Neural cell (in vitro differentiated cells): ENCODE measurements at regions not wholly inside any gene's neighbourhood (a gene's known extent, or its start where the extent isn't known, plus 50 kb on each side); places are given as distances from the start of the nearest gene placed in this dataset.

Experiments used
- EZH2 ChIP-seq: fragments of 200-600, 300-800 bp; shearing (Covaris generic), sonication (generic); IDR thresholded peaks from 2 replicates; pipeline ENCODE4 v1.6.1; 2014; ENCODE audit warnings: antibody characterized with exemption, low read length, borderline replicate concordance, mild to moderate bottlenecking; ENCODE audit not compliant: insufficient read depth, poor library complexity, severe bottlenecking
- POLR2AphosphoS5 ChIP-seq: IDR thresholded peaks from 2 replicates; pipeline ENCODE4 v1.6.1; 2012
- RAD21 ChIP-seq: fragments of 450-650 bp; conservative IDR thresholded peaks from 2 replicates; pipeline ENCODE4 v1.6.1; 2014; ENCODE audit warnings: antibody characterized with exemption, mild to moderate bottlenecking, moderate library complexity
- TF ChIP-seq, protein P1 (sequence below): IDR thresholded peaks from 2 replicates; pipeline ENCODE4 v1.6.1; 2012; ENCODE audit warnings: borderline replicate concordance
- TF ChIP-seq, protein P2 (sequence below): fragments of 450-650 bp; IDR thresholded peaks from 2 replicates; pipeline ENCODE4 v1.5.1; 2014; ENCODE audit warnings: antibody characterized with exemption, mild to moderate bottlenecking, moderate library complexity; ENCODE audit not compliant: poor library complexity, severe bottlenecking

DNA sequence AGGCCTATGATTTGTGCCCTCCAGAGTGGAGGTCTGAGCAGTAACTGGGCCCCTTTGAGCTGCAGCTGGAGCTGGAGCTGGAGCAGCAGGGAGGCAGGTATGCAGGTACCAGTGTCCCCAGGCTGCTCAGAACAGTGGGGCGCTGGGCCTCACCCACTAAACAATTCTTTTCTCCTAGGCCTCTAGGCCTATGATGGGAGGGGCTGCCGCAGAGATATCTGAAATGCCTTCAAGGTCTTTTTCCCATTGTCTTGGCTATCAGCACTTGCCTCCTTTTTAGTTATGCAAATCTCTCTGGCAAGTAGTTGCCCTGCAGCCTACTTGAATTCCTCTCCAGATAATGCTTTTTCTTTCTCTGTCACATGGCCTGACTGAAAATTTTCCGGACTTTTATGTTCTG is 79.7 kb upstream of the OTUD4 start:
- TF ChIP-seq POLR2AphosphoS5 = no peak
- no peak for TF ChIP-seq RAD21
- TF ChIP-seq EZH2 = no peak
- TF ChIP-seq, protein P1, sequence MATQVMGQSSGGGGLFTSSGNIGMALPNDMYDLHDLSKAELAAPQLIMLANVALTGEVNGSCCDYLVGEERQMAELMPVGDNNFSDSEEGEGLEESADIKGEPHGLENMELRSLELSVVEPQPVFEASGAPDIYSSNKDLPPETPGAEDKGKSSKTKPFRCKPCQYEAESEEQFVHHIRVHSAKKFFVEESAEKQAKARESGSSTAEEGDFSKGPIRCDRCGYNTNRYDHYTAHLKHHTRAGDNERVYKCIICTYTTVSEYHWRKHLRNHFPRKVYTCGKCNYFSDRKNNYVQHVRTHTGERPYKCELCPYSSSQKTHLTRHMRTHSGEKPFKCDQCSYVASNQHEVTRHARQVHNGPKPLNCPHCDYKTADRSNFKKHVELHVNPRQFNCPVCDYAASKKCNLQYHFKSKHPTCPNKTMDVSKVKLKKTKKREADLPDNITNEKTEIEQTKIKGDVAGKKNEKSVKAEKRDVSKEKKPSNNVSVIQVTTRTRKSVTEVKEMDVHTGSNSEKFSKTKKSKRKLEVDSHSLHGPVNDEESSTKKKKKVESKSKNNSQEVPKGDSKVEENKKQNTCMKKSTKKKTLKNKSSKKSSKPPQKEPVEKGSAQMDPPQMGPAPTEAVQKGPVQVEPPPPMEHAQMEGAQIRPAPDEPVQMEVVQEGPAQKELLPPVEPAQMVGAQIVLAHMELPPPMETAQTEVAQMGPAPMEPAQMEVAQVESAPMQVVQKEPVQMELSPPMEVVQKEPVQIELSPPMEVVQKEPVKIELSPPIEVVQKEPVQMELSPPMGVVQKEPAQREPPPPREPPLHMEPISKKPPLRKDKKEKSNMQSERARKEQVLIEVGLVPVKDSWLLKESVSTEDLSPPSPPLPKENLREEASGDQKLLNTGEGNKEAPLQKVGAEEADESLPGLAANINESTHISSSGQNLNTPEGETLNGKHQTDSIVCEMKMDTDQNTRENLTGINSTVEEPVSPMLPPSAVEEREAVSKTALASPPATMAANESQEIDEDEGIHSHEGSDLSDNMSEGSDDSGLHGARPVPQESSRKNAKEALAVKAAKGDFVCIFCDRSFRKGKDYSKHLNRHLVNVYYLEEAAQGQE = no peak
- TF ChIP-seq, protein P2, sequence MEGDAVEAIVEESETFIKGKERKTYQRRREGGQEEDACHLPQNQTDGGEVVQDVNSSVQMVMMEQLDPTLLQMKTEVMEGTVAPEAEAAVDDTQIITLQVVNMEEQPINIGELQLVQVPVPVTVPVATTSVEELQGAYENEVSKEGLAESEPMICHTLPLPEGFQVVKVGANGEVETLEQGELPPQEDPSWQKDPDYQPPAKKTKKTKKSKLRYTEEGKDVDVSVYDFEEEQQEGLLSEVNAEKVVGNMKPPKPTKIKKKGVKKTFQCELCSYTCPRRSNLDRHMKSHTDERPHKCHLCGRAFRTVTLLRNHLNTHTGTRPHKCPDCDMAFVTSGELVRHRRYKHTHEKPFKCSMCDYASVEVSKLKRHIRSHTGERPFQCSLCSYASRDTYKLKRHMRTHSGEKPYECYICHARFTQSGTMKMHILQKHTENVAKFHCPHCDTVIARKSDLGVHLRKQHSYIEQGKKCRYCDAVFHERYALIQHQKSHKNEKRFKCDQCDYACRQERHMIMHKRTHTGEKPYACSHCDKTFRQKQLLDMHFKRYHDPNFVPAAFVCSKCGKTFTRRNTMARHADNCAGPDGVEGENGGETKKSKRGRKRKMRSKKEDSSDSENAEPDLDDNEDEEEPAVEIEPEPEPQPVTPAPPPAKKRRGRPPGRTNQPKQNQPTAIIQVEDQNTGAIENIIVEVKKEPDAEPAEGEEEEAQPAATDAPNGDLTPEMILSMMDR = no peak
